ENCODE measurements at regions not wholly inside any gene's neighbourhood (a gene's known extent, or its start where the extent isn't known, plus 50 kb on each side); places are given as distances from the start of the nearest gene placed in this dataset.
"Not testable (repeated sequence)": the region's sequence is repeated elsewhere in the genome, so short reads cannot be mapped to it uniquely, and the experiment has no call there.

DNA sequence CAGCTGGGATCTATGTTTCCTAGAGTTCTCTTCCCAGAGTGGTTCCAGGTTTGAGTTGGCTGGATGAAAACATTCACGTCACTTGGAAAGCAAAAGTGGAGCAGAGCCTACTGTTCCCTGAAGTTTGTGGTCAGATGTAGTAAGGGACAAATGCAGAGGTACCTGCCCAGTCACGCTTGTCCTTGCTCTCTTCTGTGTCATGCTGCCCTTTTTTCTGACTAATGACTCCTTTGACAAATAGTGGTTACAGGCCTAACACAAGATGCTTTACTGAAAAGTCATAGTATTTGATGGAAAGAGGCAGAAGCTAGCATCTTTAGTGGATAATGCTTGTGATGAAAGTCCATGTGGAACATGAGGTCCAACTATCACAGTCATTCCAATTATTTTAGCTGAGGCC, 881.4 kb upstream of the B3GALT2 start:
- Histone ChIP-seq H3K27me3 (ENCODE audit: control insufficient read depth in 3 of 3, insufficient read depth in 3 of 3, low read length in 2 of 3) (no peaks in the 10 kb centered on the region), H3K4me3 (no peak overlapping the region), H3K9ac (ENCODE audit: insufficient read depth in 1 of 2, low read length in 2 of 2) (no peak overlapping the region), H3K4me1 (ENCODE audit: control insufficient read depth in 5 of 5, insufficient read depth in 5 of 5, low read length in 5 of 5) (peaks cover 0 to 7% (median 0%) of the 10 kb centered on the region in 5 donors), H3K9me3 (ENCODE audit: control insufficient read depth in 4 of 4, insufficient read depth in 3 of 4, low read length in 3 of 4) (no peaks in the 10 kb centered on the region), H3K36me3 (ENCODE audit: control insufficient read depth in 4 of 4, insufficient read depth in 4 of 4, low read length in 4 of 4) (no peaks in the 10 kb centered on the region), H3K27ac (ENCODE audit: low read depth in 1 of 2, low read length in 1 of 2) (peak overlapping the region in 1 of 2 donors; percentile 96)
- DNase-seq (no peak), ATAC-seq (ENCODE audit: insufficient read depth, low FRiP score) (no peak)
- TF ChIP-seq, protein P1, sequence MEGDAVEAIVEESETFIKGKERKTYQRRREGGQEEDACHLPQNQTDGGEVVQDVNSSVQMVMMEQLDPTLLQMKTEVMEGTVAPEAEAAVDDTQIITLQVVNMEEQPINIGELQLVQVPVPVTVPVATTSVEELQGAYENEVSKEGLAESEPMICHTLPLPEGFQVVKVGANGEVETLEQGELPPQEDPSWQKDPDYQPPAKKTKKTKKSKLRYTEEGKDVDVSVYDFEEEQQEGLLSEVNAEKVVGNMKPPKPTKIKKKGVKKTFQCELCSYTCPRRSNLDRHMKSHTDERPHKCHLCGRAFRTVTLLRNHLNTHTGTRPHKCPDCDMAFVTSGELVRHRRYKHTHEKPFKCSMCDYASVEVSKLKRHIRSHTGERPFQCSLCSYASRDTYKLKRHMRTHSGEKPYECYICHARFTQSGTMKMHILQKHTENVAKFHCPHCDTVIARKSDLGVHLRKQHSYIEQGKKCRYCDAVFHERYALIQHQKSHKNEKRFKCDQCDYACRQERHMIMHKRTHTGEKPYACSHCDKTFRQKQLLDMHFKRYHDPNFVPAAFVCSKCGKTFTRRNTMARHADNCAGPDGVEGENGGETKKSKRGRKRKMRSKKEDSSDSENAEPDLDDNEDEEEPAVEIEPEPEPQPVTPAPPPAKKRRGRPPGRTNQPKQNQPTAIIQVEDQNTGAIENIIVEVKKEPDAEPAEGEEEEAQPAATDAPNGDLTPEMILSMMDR (IDR thresholded peaks at IDR 0.05; ENCODE audit: control extremely low read depth, extremely low read depth): no peak
- 84 to 95% methylated on average over 2 of the region's 2 CpGs for WGBS, 2 donors

DNA sequence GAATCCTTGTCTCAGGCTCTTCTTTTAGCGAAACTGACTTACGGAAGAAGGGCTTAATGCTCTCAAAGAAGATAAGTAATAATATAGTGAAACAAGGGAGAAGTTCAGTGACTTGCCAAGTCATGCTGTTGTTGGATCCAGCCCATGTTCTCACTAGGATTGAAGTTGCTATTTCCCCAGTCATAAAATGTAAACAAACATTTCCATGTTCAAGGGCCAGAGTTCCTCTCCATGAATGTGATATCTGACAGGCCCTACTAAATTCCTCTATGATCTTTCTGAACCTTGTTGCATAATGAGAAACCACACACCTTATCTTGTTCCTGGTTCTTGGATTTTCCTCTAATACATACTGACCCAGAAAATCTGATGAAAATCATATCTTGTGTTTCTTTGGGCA, 876.5 kb upstream of the B3GALT2 start:
- Histone ChIP-seq H3K9me3 (ENCODE audit: control insufficient read depth in 4 of 4, insufficient read depth in 3 of 4, low read length in 3 of 4) (no peaks in the 10 kb centered on the region), H3K4me3 (no peak overlapping the region), H3K36me3 (ENCODE audit: control insufficient read depth in 4 of 4, insufficient read depth in 4 of 4, low read length in 4 of 4) (no peaks in the 10 kb centered on the region), H3K9ac (ENCODE audit: insufficient read depth in 1 of 2, low read length in 2 of 2) (no peak overlapping the region), H3K27ac (ENCODE audit: low read depth in 1 of 2, low read length in 1 of 2) (peak overlapping the region in 1 of 2 donors; percentile 77), H3K27me3 (ENCODE audit: control insufficient read depth in 3 of 3, insufficient read depth in 3 of 3, low read length in 2 of 3) (no peaks in the 10 kb centered on the region), H3K4me1 (ENCODE audit: control insufficient read depth in 5 of 5, insufficient read depth in 5 of 5, low read length in 5 of 5) (peaks cover 0 to 8% (median 0%) of the 10 kb centered on the region in 5 donors)
- 58 to 86% methylated on average over 2 of the region's 2 CpGs for WGBS, 2 donors
- ATAC-seq (ENCODE audit: insufficient read depth, low FRiP score) (peak; percentile 50), DNase-seq (no peak)
- TF ChIP-seq, protein P1 (IDR thresholded peaks at IDR 0.05; ENCODE audit: control extremely low read depth, extremely low read depth): no peak

DNA sequence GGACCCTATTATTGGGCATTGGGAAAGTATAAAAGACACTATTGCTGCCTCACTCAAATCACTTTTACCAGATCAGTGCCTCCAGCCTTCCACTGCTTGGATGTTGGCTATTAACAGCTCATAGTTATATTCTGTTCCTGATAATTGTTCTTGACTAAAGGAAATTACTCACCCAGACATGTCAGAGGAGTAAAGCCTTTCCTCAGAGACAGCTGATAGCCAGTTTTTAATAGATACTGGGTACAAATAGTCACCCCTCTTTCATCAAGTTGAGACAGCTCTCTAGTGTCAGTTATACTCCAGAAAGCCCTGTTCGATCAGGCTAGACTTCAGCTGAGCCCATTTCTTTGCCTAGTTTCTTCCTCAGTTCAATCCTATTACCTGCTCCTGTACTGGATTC, 876.1 kb upstream of the B3GALT2 start:
- no peaks in the 10 kb centered on the region for H3K27me3 ChIP-seq (ENCODE audit: control insufficient read depth in 3 of 3, insufficient read depth in 3 of 3, low read length in 2 of 3)
- H3K4me1 ChIP-seq (ENCODE audit: control insufficient read depth in 5 of 5, insufficient read depth in 5 of 5, low read length in 5 of 5): peaks cover 0 to 8% (median 0%) of the 10 kb centered on the region in 5 donors
- no peaks in the 10 kb centered on the region for H3K36me3 ChIP-seq (ENCODE audit: control insufficient read depth in 4 of 4, insufficient read depth in 4 of 4, low read length in 4 of 4)
- DNase-seq (no peak), ATAC-seq (ENCODE audit: insufficient read depth, low FRiP score) (no peak)
- H3K9me3 ChIP-seq (ENCODE audit: control insufficient read depth in 4 of 4, insufficient read depth in 3 of 4, low read length in 3 of 4): no peaks in the 10 kb centered on the region
- no peak overlapping the region for H3K9ac ChIP-seq (ENCODE audit: insufficient read depth in 1 of 2, low read length in 2 of 2)
- H3K4me3 ChIP-seq: no peak overlapping the region
- WGBS, 2 donors: 89 to 92% methylated on average over 1 of the region's 1 CpG
- TF ChIP-seq, protein P1 (IDR thresholded peaks at IDR 0.05; ENCODE audit: control extremely low read depth, extremely low read depth): no peak
- peak overlapping the region in 1 of 2 donors; percentile 77 for H3K27ac ChIP-seq (ENCODE audit: low read depth in 1 of 2, low read length in 1 of 2)

DNA sequence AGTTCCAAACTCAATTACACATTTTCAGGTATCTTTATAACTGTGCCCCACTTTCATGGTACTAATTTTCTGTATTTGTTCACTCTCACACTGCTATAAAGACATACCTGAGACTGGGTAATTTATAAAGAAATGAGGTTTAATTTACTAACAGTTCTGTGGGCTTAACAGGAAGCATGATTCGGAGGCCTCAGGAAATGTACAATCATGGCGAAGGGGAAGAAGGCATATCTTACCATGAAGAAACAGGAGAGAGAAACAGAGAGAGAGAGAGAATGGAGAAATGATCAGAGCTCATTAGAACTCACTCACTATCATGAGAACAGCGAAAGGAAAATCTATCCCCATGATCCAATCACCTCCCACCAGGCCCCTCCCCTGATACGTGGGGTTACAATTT, 874.1 kb upstream of the B3GALT2 start:
- Histone ChIP-seq H3K9me3 (ENCODE audit: control insufficient read depth in 4 of 4, insufficient read depth in 3 of 4, low read length in 3 of 4) (no peaks in the 10 kb centered on the region), H3K4me1 (ENCODE audit: control insufficient read depth in 5 of 5, insufficient read depth in 5 of 5, low read length in 5 of 5) (peaks cover 0 to 10% (median 8%) of the 10 kb centered on the region in 5 donors), H3K27me3 (ENCODE audit: control insufficient read depth in 3 of 3, insufficient read depth in 3 of 3, low read length in 2 of 3) (no peaks in the 10 kb centered on the region), H3K36me3 (ENCODE audit: control insufficient read depth in 4 of 4, insufficient read depth in 4 of 4, low read length in 4 of 4) (no peaks in the 10 kb centered on the region), H3K4me3 (no peak overlapping the region), H3K9ac (ENCODE audit: insufficient read depth in 1 of 2, low read length in 2 of 2) (no peak overlapping the region), H3K27ac (ENCODE audit: low read depth in 1 of 2, low read length in 1 of 2) (no peak overlapping the region)
- no peak for ATAC-seq (ENCODE audit: insufficient read depth, low FRiP score)
- TF ChIP-seq, protein P1 (IDR thresholded peaks at IDR 0.05; ENCODE audit: control extremely low read depth, extremely low read depth): no peak
- 55 to 59% methylated on average over 4 of the region's 4 CpGs for WGBS, 2 donors
- no peak for DNase-seq

DNA sequence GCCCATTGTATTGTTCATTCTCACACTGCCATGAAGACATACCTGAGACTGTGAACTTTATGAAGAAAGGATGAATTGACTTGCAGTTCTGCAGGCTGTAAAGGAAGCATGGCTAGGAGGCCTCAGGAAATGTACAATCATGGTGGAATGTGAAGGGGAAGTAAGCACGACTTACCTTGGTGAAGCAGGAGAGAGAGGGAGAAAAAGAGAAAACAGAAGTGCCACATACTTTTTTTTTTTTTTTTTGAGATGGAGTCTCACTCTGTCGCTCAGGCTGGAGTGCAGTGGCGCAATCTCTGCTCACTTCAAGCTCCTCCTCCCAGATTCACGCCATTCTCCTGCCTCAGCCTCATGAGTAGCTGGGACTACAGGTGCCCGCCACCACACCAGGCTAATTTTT, 871.9 kb upstream of the B3GALT2 start:
- H3K9ac ChIP-seq (ENCODE audit: insufficient read depth in 1 of 2, low read length in 2 of 2); H3K27me3 ChIP-seq (ENCODE audit: control insufficient read depth in 3 of 3, insufficient read depth in 3 of 3, low read length in 2 of 3); H3K36me3 ChIP-seq (ENCODE audit: control insufficient read depth in 4 of 4, insufficient read depth in 4 of 4, low read length in 4 of 4); H3K27ac ChIP-seq (ENCODE audit: low read depth in 1 of 2, low read length in 1 of 2); H3K4me3 ChIP-seq; H3K9me3 ChIP-seq (ENCODE audit: control insufficient read depth in 4 of 4, insufficient read depth in 3 of 4, low read length in 3 of 4); ATAC-seq (ENCODE audit: insufficient read depth, low FRiP score); DNase-seq: not testable (repeated sequence)
- H3K4me1 ChIP-seq (ENCODE audit: control insufficient read depth in 5 of 5, insufficient read depth in 5 of 5, low read length in 5 of 5): peaks cover 0 to 15% (median 9%) of the 10 kb centered on the region in 5 donors
- 62 to 81% methylated on average over 5 of the region's 5 CpGs for WGBS, 2 donors

Measured in lung (tissue), 11 donors.